ENCODE measurements at regions not wholly inside any gene's neighbourhood (a gene's known extent, or its start where the extent isn't known, plus 50 kb on each side); places are given as distances from the start of the nearest gene placed in this dataset.

DNA sequence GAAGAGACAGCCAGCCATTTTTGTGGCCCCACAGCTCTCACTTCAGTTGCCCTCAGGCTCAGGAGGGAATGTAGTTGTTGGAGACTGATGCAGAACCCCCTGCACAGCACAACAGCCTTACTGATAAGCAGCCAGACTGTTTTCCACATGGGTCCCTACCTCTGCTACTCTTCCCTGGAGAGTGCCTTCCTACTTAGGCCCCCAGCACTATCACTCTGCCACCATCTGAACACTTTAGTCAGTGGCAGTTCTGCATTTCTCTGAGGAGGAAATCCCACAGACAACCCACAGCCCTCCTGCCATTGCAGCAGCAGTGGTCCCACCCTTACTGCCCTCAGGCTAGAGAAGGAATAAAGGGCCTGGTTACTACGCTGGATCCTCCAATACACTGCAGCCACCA is 61.8 kb upstream of the PTPRD start:
- TF ChIP-seq GATA3 (IDR thresholded peaks at IDR 0.05; ENCODE audit: low read depth, low read length) (no peak), GATA2 (IDR thresholded peaks at IDR 0.05; ENCODE audit: low read depth, low read length) (no peak)

DNA sequence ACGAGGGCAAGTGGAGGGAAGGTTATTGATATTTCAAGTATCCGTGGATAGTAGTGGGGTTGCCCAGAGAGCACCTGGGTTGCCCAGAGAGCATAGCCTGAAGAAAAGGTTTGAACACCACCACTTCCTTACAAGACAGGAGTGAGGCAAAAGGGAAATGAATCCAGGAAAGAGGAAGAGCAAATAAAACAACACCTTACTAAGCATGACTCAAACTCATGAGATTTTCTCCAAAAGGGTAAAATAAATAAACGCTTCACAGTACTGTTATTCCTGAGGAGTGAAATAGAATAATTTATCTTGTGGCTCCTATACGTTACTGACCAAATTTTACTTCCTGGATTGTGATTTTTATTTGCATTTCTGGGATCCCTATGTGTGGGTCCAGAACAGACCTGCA is 65.2 kb upstream of the PTPRD start:
- TF ChIP-seq GATA2 (IDR thresholded peaks at IDR 0.05; ENCODE audit: low read depth, low read length): no peak
- TF ChIP-seq GATA3 (IDR thresholded peaks at IDR 0.05; ENCODE audit: low read depth, low read length): no peak

DNA sequence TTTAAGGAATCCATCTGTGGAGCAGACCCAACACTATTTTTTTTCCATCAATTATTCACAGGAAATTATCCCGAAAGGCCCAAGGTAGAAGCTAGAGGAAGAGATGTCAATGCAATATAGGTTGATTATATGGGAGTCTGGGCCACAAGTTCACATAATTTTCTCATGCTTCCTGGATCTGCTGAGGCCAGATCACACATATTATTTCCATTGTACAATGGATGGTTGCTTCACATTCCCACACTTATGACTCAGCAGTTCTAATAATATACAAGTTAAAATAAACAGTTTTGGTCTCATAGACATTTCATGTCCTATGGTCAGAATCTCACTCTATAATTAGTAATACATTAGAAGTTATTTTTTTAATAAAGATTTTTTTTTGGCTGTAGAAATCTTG is 66.0 kb upstream of the PTPRD start:
- TF ChIP-seq GATA2 (IDR thresholded peaks at IDR 0.05; ENCODE audit: low read depth, low read length): no peak
- no peak for TF ChIP-seq GATA3 (IDR thresholded peaks at IDR 0.05; ENCODE audit: low read depth, low read length)

GRCh38 chr9:10686943-10687342 is 74.1 kb upstream of the PTPRD start:
- TF ChIP-seq GATA3 (IDR thresholded peaks at IDR 0.05; ENCODE audit: low read depth, low read length) (no peak), GATA2 (IDR thresholded peaks at IDR 0.05; ENCODE audit: low read depth, low read length) (no peak)

DNA sequence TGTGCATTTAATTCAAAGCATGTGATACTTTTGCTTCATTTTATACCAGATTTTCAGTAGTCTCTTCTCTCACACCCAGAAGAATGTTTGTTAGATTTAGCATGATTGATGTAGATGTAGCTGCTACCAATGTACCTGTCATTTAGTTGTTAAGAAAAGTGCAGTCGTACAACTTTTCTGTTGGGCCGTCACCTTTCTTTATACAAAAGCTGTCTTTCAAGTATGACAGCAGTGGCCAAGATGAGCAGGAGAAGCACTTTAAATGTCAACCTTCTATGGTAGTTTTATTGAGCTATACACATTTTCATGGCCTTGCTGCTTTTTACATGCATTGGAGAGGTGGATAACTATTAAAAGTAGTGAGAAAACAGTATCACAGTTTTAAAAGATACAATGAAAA is 77.7 kb upstream of the PTPRD start:
- no peak for TF ChIP-seq GATA3 (IDR thresholded peaks at IDR 0.05; ENCODE audit: low read depth, low read length)
- TF ChIP-seq GATA2 (IDR thresholded peaks at IDR 0.05; ENCODE audit: low read depth, low read length): no peak

DNA sequence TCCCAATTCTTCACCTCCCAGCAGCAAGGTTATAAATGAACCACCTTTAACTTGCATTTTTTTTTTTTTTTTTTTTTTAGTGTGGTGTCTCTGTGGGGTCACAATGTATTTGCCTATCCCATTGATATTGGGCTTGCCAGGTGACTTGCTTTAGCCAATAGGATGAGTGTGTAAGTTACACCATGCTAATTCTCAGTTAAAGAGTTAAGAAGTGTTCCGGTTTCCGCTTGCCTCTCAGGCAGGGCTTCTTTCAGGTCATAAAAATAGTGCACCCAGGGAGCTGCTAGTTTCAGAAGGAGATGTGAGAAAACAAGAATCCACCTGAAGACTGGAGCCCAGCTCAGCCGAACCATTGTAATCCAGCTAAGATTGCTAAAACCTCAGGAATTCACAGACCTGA is 84.2 kb upstream of the PTPRD start:
- TF ChIP-seq GATA3 (IDR thresholded peaks at IDR 0.05; ENCODE audit: low read depth, low read length) (no peak), GATA2 (IDR thresholded peaks at IDR 0.05; ENCODE audit: low read depth, low read length) (no peak)

GRCh38 chr9:10700291-10700690 is 87.5 kb upstream of the PTPRD start:
- TF ChIP-seq GATA3 (IDR thresholded peaks at IDR 0.05; ENCODE audit: low read depth, low read length) (no peak), GATA2 (IDR thresholded peaks at IDR 0.05; ENCODE audit: low read depth, low read length) (no peak)

DNA sequence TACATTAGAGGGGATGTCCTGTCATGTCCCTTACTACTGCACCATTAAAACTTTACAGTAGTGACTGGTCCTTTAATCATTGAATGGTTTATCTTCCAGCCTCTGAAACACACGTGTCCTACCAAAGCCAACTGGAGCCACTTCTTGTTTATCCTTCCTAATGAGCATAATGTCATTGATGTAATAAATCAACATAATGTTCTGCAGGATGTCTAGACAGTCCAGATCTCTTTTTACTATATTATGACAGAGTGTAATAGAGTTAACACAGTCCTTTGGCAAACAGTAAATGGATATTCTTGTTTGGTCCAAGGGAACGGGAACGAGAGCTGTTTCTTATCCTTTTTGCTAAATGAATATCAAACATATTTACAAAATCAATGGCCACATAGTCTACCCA is 88.1 kb upstream of the PTPRD start:
- TF ChIP-seq GATA2 (IDR thresholded peaks at IDR 0.05; ENCODE audit: low read depth, low read length): no peak
- TF ChIP-seq GATA3 (IDR thresholded peaks at IDR 0.05; ENCODE audit: low read depth, low read length): no peak

DNA sequence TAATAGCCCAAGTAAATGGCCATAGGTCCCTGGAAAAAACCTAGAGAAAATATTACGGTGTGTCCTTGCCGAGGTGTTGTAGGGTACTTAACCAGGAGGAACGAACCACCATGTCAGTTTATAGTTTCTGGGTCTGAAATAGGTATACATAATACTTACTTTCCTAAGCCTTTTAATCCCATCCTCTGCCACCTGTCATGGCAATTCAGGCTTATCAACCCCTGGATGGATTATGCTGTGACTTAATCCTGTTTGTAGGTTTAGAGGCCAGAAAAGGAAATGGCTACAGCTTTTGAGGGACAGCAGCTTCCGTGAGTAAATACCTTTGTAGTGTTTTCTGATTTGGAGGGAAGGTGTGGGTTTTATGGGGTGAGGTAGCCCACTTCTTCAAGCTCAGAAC is 89.1 kb upstream of the PTPRD start:
- TF ChIP-seq GATA2 (IDR thresholded peaks at IDR 0.05; ENCODE audit: low read depth, low read length): no peak
- TF ChIP-seq GATA3 (IDR thresholded peaks at IDR 0.05; ENCODE audit: low read depth, low read length): no peak

GRCh38 chr9:10703139-10703538 is 90.3 kb upstream of the PTPRD start:
- no peak for TF ChIP-seq GATA2 (IDR thresholded peaks at IDR 0.05; ENCODE audit: low read depth, low read length)
- no peak for TF ChIP-seq GATA3 (IDR thresholded peaks at IDR 0.05; ENCODE audit: low read depth, low read length)

GRCh38 chr9:10704720-10705119 is 91.9 kb upstream of the PTPRD start:
- TF ChIP-seq GATA2 (IDR thresholded peaks at IDR 0.05; ENCODE audit: low read depth, low read length) (no peak), GATA3 (IDR thresholded peaks at IDR 0.05; ENCODE audit: low read depth, low read length) (no peak)

- TF ChIP-seq GATA2 (IDR thresholded peaks at IDR 0.05; ENCODE audit: low read depth, low read length): no peak
- TF ChIP-seq GATA3 (IDR thresholded peaks at IDR 0.05; ENCODE audit: low read depth, low read length): no peak
Observed at GRCh38 chr9:10705383-10705782, 92.6 kb upstream of the PTPRD start.

DNA sequence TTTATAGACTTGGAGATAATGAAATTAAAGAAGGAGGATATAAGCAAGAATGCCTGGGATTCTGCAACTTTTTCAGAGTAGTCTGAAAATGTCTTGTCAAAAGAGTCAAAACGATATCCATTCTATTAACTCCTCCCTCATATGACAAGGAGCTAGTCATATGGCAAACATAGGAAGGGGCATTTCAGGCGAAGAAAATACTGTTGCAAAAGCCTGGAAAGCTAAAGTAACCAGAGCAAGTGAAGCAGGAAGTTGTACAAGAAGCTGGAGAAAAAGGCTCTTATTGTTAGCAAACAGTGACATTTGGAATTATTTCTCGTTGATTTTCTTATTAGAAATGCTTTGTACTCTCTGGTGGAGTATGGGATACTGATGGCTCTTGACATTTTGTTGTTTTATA is 94.0 kb upstream of the PTPRD start:
- TF ChIP-seq GATA3 (IDR thresholded peaks at IDR 0.05; ENCODE audit: low read depth, low read length) (no peak), GATA2 (IDR thresholded peaks at IDR 0.05; ENCODE audit: low read depth, low read length) (no peak)

- TF ChIP-seq GATA3 (IDR thresholded peaks at IDR 0.05; ENCODE audit: low read depth, low read length): no peak
- no peak for TF ChIP-seq GATA2 (IDR thresholded peaks at IDR 0.05; ENCODE audit: low read depth, low read length)
Observed at GRCh38 chr9:10721301-10721700, 108.5 kb upstream of the PTPRD start.

DNA sequence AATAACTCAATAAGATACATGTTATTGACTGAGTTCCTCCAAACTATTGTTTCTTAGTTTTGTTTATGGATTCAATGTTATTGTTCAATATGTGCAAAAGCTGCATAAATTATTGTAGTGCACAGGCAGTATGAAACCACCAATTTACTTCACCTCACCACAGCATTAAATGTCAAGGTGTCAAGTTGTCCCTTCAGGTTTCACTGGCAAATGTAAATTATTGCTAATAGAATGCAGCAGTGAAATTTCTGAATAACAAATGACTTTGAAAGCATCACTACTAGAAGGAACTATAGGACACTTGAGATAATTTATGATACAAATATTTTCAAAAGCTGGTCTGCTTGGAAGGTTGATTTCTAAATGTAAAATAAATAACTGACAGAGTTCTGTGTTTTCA is 116.4 kb upstream of the PTPRD start:
- TF ChIP-seq GATA2 (IDR thresholded peaks at IDR 0.05; ENCODE audit: low read depth, low read length) (no peak), GATA3 (IDR thresholded peaks at IDR 0.05; ENCODE audit: low read depth, low read length) (no peak)

GRCh38 chr9:10744669-10745068 is 131.9 kb upstream of the PTPRD start:
- TF ChIP-seq GATA2 (IDR thresholded peaks at IDR 0.05; ENCODE audit: low read depth, low read length): no peak
